Upper lobe of right lung (tissue), 1 donor: ENCODE measurements at regions not wholly inside any gene's neighbourhood (a gene's known extent, or its start where the extent isn't known, plus 50 kb on each side); places are given as distances from the start of the nearest gene placed in this dataset.

ENCODE experiments used
- ATAC-seq: fragments of 200-7000 bp; cut with Tn5 transposase; one replicate; pipeline ENCODE4 v1.9.1; 2020; ENCODE audit warnings: mild to moderate bottlenecking, moderate library complexity
- DNase-seq: peaks from one replicate; pipeline ENCODE4 v3.0.0-alpha.2; 2020
- H3K27ac ChIP-seq: fragments of 200-600 bp; one replicate; pipeline ENCODE4 v1.8.0; 2022
- H3K27me3 ChIP-seq: fragments of 200-600 bp; one replicate; pipeline ENCODE4 v1.8.0; 2022; ENCODE audit warnings: mild to moderate bottlenecking
- H3K36me3 ChIP-seq: fragments of 200-600 bp; one replicate; pipeline ENCODE4 v1.8.0; 2022
- H3K4me1 ChIP-seq: fragments of 200-600 bp; one replicate; pipeline ENCODE4 v1.8.0; 2022
- H3K4me3 ChIP-seq: fragments of 200-600 bp; one replicate; pipeline ENCODE4 v1.8.0; 2022; ENCODE audit warnings: mild to moderate bottlenecking
- H3K9me3 ChIP-seq: fragments of 200-600 bp; one replicate; pipeline ENCODE4 v1.8.0; 2022
- CTCF ChIP-seq: fragments of 200-600 bp; IDR thresholded peaks from one replicate; pipeline ENCODE4 v1.8.0; 2022; ENCODE audit warnings: antibody characterized with exemption
- intact Hi-C: fragments of 100-400 bp; cut with DNase I; formaldehyde crosslinking; loops from one replicate; pipeline ENCODE4 v1.11.0; 2022
- donor health status: DM: no; HTN: yes; CAD: no; lungs with severe emphysema.

- H3K27ac ChIP-seq, result no peak overlapping the region
- intact Hi-C loops, result loop anchor here (10.0 kb wide), 1 partner anchor 171 kb away; no protein-coding TSS in a partner anchor
- no peak for DNase-seq
- H3K4me1 ChIP-seq, result peaks cover 4% of the 10 kb centered on the region
- peak; percentile 92 for ATAC-seq
- TF ChIP-seq CTCF, result peak; percentile 73
- H3K9me3 ChIP-seq, result no peaks in the 10 kb centered on the region
- no peaks in the 10 kb centered on the region for H3K27me3 ChIP-seq
- H3K4me3 ChIP-seq, result no peak overlapping the region
- no peaks in the 10 kb centered on the region for H3K36me3 ChIP-seq
Observed at GRCh38 chr1:221263831-221264767, 384.9 kb downstream of the HLX start.

- no peak for ATAC-seq
- intact Hi-C loops, result loop anchor here (10.0 kb wide), 1 partner anchor 170 kb away; no protein-coding TSS in a partner anchor
- H3K9me3 ChIP-seq, result no peaks in the 10 kb centered on the region
- no peaks in the 10 kb centered on the region for H3K36me3 ChIP-seq
- H3K4me1 ChIP-seq, result peaks cover 4% of the 10 kb centered on the region
- H3K27me3 ChIP-seq, result no peaks in the 10 kb centered on the region
- no peak for TF ChIP-seq CTCF
- DNase-seq, result no peak
- H3K4me3 ChIP-seq, result no peak overlapping the region
- H3K27ac ChIP-seq, result no peak overlapping the region
Observed at GRCh38 chr1:221264848-221265247, 385.6 kb downstream of the HLX start.

- Histone ChIP-seq H3K36me3 (no peaks in the 10 kb centered on the region), H3K27me3 (no peaks in the 10 kb centered on the region), H3K4me1 (peaks cover 4% of the 10 kb centered on the region), H3K4me3 (no peak overlapping the region), H3K9me3 (no peaks in the 10 kb centered on the region), H3K27ac (no peak overlapping the region)
- intact Hi-C loops, result loop anchor here (10.0 kb wide), 1 partner anchor 167 kb away; no protein-coding TSS in a partner anchor
- no peak for TF ChIP-seq CTCF
- ATAC-seq (no peak), DNase-seq (no peak)
Observed at GRCh38 chr1:221268295-221268694, 389.1 kb downstream of the HLX start.

- ATAC-seq (no peak), DNase-seq (no peak)
- Histone ChIP-seq H3K27ac (no peak overlapping the region), H3K27me3 (no peaks in the 10 kb centered on the region), H3K4me1 (no peaks in the 10 kb centered on the region), H3K9me3 (no peaks in the 10 kb centered on the region), H3K4me3 (no peak overlapping the region), H3K36me3 (no peaks in the 10 kb centered on the region)
- intact Hi-C loops, result no loop called here
- no peak for TF ChIP-seq CTCF
Observed at GRCh38 chr1:221271701-221272100, 392.5 kb downstream of the HLX start.

- no peaks in the 10 kb centered on the region for H3K9me3 ChIP-seq
- DNase-seq (no peak), ATAC-seq (no peak)
- no peaks in the 10 kb centered on the region for H3K4me1 ChIP-seq
- no peaks in the 10 kb centered on the region for H3K27me3 ChIP-seq
- no peak overlapping the region for H3K27ac ChIP-seq
- TF ChIP-seq CTCF, result no peak
- intact Hi-C loops, result no loop called here
- H3K4me3 ChIP-seq, result no peak overlapping the region
- no peaks in the 10 kb centered on the region for H3K36me3 ChIP-seq
Observed at GRCh38 chr1:221272940-221273339, 393.7 kb downstream of the HLX start.
